ENCODE measurements at regions not wholly inside any gene's neighbourhood (a gene's known extent, or its start where the extent isn't known, plus 50 kb on each side); places are given as distances from the start of the nearest gene placed in this dataset.

DNA sequence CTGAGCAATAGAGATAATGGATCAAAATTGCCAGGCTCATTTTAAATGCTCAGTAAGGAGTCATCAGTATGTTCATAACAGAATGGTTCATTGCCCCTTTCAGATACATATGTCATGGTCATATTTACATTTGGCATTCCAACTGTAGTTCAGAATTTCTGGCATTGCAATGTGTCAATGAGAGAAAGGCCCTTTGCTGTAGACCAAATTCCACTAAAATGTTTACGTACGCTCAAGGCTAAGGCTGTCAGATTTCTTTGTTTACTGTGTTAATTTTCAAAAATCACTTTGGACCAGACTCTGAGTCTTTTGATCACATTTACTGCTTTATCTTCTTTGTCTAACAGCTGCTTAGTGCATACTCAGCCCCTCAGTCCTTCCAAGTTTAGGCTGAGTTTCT is 213.5 kb downstream of the PIK3C3 start:
- no peak for DNase-seq (ENCODE audit: low spot score in 2 of 2)
- H3K27me3 ChIP-seq: no peaks in the 10 kb centered on the region
- H3K9me3 ChIP-seq: no peaks in the 10 kb centered on the region
- no peaks in the 10 kb centered on the region for H3K4me1 ChIP-seq
- no peak overlapping the region for H3K27ac ChIP-seq
- intact Hi-C loops (cut with DNase I; ENCODE audit: low total_unique reads): no loop called here
- no peak for TF ChIP-seq POLR2A (IDR thresholded peaks at IDR 0.05)
- TF ChIP-seq POLR2AphosphoS5 (IDR thresholded peaks at IDR 0.05): no peak
- TF ChIP-seq CTCF (IDR thresholded peaks at IDR 0.05): no peak
- H3K36me3 ChIP-seq: no peaks in the 10 kb centered on the region
- H3K4me3 ChIP-seq: no peak overlapping the region

DNA sequence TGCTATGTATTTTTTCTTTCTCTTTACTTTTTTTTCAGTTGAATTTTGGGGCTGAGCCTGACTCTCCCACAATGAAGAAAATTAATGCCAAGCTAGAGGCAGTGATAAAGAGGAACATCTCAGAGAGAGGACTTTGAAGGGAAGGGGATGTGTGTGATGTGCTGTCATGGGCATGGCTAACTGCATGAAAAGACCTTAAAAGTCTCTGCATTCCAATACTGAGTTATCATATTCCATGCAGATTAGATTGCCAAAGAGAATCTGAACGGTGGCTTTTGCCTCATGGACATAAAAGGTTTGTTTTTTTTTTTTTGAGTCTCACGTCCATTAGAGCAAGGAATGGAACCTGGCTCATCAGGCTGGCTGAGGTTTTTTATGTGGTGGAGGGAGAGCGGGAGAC is 213.9 kb downstream of the PIK3C3 start:
- Histone ChIP-seq H3K36me3 (no peaks in the 10 kb centered on the region), H3K4me1 (no peaks in the 10 kb centered on the region), H3K4me3 (no peak overlapping the region), H3K27me3 (no peaks in the 10 kb centered on the region), H3K27ac (no peak overlapping the region), H3K9me3 (no peaks in the 10 kb centered on the region)
- TF ChIP-seq POLR2AphosphoS5 (IDR thresholded peaks at IDR 0.05) (no peak), POLR2A (IDR thresholded peaks at IDR 0.05) (no peak), CTCF (IDR thresholded peaks at IDR 0.05) (no peak)
- intact Hi-C loops (cut with DNase I; ENCODE audit: low total_unique reads): no loop called here
- no peak for DNase-seq (ENCODE audit: low spot score in 2 of 2)

DNA sequence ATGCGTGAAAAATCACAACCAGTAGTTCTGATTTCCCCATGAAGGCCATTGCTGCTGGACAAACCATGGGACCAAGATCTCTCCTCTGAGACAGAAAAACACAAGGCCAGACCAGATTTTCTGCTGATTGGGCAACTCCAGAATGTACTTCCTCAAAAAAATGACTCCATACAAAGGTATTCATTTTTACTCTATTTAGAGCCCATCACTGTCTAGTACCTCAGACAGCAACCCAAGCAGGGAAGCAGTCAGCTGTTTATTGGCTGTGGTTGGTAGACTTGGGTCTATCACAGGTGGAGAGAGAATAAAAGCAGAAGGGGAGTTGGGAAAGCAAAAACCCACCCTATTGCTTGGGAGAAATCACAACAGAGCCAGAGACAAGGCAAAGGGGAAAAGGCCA is 219.9 kb downstream of the PIK3C3 start:
- no peak overlapping the region for H3K4me3 ChIP-seq
- H3K27me3 ChIP-seq: no peaks in the 10 kb centered on the region
- no peak for DNase-seq (ENCODE audit: low spot score in 2 of 2)
- TF ChIP-seq POLR2AphosphoS5 (IDR thresholded peaks at IDR 0.05) (no peak), POLR2A (IDR thresholded peaks at IDR 0.05) (no peak), CTCF (IDR thresholded peaks at IDR 0.05) (no peak)
- H3K36me3 ChIP-seq: no peaks in the 10 kb centered on the region
- H3K27ac ChIP-seq: no peak overlapping the region
- no peaks in the 10 kb centered on the region for H3K9me3 ChIP-seq
- H3K4me1 ChIP-seq: no peaks in the 10 kb centered on the region
- intact Hi-C loops (cut with DNase I; ENCODE audit: low total_unique reads): no loop called here

- TF ChIP-seq POLR2A (IDR thresholded peaks at IDR 0.05) (no peak), CTCF (IDR thresholded peaks at IDR 0.05) (no peak), POLR2AphosphoS5 (IDR thresholded peaks at IDR 0.05) (no peak)
- Histone ChIP-seq H3K36me3 (no peaks in the 10 kb centered on the region), H3K9me3 (no peaks in the 10 kb centered on the region), H3K27ac (no peak overlapping the region), H3K27me3 (no peaks in the 10 kb centered on the region), H3K4me1 (no peaks in the 10 kb centered on the region), H3K4me3 (no peak overlapping the region)
- no peak for DNase-seq (ENCODE audit: low spot score in 2 of 2)
- intact Hi-C loops (cut with DNase I; ENCODE audit: low total_unique reads): no loop called here
Observed at GRCh38 chr18:42176599-42176998, 221.6 kb downstream of the PIK3C3 start.

GRCh38 chr18:42177390-42177789 is 222.4 kb downstream of the PIK3C3 start:
- TF ChIP-seq POLR2A (IDR thresholded peaks at IDR 0.05) (no peak), CTCF (IDR thresholded peaks at IDR 0.05) (no peak), POLR2AphosphoS5 (IDR thresholded peaks at IDR 0.05) (no peak)
- H3K9me3 ChIP-seq: no peaks in the 10 kb centered on the region
- H3K4me1 ChIP-seq: no peaks in the 10 kb centered on the region
- intact Hi-C loops (cut with DNase I; ENCODE audit: low total_unique reads): no loop called here
- no peak overlapping the region for H3K4me3 ChIP-seq
- H3K27ac ChIP-seq: no peak overlapping the region
- no peak for DNase-seq (ENCODE audit: low spot score in 2 of 2)
- H3K36me3 ChIP-seq: no peaks in the 10 kb centered on the region
- H3K27me3 ChIP-seq: no peaks in the 10 kb centered on the region

All from breast epithelium (tissue), 4 donors.